ENCODE measurements at regions not wholly inside any gene's neighbourhood (a gene's known extent, or its start where the extent isn't known, plus 50 kb on each side); places are given as distances from the start of the nearest gene placed in this dataset.
"Not testable (repeated sequence)": the region's sequence is repeated elsewhere in the genome, so short reads cannot be mapped to it uniquely, and the experiment has no call there.

DNA sequence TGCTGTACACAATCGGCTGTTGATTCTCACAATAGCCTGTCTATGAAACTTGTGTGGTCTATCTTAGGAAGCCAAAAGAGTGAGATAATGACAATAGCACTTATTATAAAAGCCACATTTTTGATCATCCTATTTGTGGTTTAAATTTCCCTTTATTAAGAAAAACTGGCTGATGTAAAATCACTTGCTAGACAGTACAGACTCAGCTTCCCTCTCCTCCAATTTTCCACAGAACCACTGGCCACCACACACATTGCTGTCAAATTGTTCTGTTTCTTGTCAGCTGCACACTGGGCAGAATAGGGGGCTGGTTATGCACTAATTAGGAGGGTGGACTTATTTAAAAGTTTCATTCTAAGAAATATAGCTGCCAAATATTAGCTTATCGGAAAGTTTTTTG lies 425.9 kb downstream of the EPHA3 start:
- no peak for DNase-seq (ENCODE audit: low spot score)

DNA sequence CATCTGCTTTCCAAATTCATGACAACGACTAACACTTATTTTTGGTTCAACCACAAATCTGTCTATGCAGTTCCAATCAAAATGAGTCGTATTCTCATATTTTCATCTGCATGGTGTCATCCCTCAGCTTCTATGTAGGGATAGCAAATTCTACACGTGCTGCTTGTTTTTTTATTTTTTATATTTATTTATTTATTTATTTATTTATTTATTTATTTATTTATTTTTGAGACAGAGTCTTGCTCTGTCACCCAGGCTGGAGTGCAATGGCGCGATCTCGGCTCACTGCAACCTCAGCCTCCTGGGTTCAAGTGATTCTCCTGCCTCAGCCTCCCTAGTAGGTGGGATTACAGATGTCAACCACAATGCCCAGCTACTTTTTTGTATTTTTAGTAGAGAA lies 447.2 kb downstream of the EPHA3 start:
- not testable (repeated sequence) for DNase-seq (ENCODE audit: low spot score)

DNA sequence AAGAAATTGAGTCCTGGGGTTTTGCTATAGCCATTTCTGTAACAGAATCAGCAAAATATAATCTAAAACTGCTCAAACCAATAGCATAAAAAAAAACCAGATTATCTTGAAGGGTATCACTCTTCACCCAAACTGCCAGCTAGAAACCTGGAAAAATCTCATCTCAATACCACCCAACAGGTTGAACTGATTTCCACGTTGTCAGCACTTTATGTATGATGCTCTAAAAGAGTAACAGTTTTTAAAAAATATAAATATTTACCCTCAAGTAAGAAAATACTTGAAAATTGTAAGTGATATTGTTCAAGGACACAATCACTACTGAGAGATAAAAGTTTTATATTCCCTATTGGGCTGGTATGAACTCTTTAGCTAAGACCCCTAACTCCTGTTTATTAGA lies 451.3 kb downstream of the EPHA3 start:
- DNase-seq (ENCODE audit: low spot score), result no peak

DNA sequence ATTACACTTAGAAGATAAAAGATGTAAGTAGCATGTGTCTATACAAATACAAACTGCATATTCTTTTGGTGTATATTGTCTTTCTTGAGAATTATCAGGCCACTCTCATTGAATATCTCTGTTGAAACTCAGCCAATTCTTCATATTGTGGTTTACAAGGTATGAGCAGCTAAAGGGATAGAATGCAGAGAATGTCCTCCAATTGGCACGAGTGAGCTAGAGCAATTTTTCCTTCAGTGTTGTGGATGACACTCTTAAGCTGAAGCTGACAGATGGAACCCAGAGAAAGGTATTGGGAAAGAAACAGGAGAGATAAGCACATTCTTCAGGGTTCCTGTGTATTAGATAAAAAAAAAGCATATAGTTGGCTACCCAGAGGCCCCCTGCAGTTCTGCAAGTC lies 453.1 kb downstream of the EPHA3 start:
- DNase-seq (ENCODE audit: low spot score), result no peak

DNA sequence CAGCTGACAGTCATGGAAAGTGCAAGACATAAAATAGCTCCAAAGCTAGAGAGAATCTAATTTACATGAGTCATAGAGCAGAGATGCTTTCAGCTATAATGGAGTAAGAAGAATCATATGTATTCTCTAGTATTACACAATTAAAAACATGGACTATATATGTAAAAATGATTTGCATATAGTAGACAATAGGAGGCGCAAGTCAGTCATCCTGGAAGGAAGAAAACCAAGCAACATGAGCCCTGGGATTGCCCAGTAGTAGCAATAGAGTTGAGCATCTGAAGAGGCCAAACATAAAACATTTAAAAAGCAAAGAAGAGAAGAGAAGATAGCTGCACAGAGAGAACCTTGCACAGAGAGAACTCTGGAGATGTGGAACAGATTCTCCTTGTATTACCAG lies 455.0 kb downstream of the EPHA3 start:
- no peak for DNase-seq (ENCODE audit: low spot score)

DNA sequence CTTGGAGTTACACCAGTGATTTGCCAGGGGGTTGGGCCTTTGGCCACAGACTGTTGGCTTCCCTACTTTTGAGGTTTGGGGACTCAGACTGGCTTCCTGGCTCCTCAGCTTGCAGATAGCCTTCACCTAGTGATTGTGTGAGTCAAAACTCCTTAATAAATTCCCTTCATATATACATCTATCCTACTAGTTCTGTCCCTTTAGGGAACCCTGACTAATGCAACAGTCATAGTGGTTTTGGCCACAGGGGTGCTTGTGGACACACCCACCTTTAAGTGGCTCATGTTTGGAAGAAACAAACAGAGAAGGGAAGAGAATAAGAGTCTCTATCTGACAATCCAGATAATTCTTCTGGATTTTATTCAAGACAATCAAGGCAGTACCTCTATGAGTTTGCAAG lies 457.7 kb downstream of the EPHA3 start:
- DNase-seq (ENCODE audit: low spot score), result no peak

DNA sequence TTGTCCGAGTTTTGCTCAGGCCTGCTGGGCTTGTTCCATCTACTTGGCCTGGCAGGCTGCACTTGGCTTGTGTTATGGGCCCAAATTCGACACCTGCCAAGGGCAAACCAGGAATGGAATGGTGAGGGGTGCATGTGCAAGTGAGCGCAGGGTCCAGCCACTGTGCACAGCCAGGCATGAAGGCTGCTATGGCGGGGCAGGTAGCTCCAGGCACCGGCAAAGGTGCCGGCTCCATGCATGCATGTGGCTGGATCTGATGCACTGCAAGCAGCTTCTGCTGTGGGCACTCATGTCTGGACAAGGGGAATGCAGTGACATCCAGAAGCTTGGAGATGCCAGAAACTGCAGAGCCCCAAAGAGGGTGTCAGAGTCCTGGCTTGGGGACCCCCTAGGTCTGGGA lies 463.0 kb downstream of the EPHA3 start:
- no peak for DNase-seq (ENCODE audit: low spot score)

DNA sequence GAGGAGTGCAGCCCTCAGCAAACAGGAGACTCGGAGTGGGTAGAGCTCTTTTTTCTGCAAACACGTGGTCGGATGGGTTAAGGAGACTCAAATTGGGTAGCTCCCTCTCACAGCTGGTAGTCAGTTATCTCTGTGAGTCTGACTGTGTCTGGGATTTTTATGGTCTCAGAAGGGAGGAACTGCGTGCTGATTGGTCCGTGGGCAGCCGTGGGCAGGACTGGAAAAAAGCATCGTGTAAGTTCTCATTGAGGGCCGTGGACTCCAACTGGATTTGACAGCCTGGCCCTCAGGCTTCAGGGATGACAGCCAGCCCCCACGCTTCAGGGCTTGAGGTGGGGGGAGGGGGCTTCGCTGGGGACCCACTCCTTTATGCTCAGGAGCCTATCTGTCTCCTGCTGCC lies 463.9 kb downstream of the EPHA3 start:
- no peak for DNase-seq (ENCODE audit: low spot score)

DNA sequence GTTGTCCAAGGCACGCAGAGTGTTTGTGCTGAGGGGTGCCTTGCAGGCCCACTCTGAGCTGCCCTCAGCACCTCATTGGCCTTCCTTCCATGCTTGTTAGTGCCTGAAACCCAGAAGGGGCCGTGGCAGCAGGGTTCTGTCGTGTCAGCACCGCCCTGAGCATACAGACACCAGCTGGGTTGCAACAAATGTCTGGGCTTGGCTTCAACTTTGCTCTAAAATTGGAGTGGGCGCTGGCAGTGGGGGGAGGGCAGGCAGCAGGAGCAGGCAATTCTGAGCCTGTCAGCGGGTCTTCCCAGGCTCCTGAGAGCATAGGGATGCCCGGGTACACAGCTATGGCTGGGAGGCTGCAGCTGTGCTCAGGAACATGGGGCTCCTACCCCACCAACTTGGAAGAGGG lies 464.3 kb downstream of the EPHA3 start:
- no peak for DNase-seq (ENCODE audit: low spot score)

DNA sequence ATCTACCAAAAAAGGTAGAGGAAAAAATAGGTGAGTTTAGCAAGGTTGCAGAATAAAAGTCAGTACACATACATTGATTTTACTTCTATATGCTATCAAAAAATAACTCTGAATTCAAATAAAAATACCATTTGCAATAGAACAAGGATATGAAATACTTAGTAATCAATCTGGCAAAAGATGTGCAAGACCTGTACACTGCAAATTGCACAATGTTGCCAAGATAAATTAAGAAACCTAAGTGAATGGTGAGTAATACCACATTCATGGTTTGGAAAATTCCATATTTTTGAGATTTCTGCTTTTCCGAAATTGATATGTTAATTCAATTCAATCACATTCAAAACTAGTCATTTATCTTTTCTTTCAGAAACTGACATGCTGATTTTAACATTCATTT lies 464.8 kb downstream of the EPHA3 start:
- no peak for DNase-seq (ENCODE audit: low spot score)

DNA sequence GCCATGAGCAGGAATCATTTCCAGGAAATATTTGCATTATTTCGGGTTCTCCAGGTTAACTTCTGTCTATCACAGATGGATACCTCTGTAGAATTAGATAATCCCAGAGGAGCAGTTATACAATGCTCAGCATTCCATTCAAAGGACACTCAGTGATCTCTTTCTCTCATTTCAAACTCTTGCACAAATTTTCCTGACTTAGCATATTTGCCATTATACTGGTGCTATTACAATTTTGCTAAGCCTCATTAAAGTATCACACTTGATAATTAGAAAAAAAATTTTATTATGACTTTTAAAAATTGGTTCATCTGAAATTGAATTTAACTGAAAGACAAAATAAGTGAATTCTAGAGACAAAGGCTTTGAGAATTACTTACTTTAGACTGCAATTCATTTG lies 469.0 kb downstream of the EPHA3 start:
- no peak for DNase-seq (ENCODE audit: low spot score)

DNA sequence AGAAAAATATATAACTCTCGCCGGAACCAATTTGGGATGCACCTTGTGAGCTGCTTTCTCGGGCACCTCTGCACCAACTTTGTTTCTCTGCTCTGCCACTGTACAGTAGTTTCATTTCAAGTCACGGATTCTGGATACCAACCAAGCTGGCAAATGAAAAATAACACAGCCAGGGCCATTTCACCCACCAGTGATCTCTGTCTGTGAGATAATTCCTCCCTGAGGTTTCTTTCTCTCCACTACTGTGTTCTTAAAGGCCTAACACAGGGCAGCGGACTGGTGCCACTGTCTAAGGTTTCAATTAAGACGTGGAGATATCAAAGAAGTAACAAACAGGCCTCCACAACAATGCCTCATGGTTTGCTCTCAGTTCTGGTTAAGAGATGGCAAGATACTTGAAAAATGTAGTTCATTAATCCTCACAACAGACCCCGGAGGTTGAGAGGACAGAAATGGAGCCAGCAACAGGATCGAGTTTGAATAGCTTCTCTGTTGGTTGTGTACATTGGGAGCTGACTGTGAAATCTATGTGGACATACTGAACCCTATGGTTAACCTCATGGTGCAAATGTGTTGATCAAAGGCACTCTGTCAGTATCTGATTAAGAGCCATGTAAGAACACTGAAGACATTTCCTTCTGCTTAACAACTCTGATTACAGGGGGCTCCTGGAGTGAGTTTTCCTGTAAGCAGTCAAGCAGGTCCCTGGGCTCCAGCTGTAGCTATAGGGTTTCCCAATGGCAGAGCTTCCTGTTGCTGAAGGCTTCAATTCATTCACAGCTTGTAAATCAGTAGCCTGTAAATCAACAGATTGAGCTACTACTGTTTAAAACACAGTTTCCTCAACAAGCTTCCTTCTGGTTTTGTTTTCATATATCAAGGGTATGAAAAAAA lies 470.5 kb downstream of the EPHA3 start:
- no peak for DNase-seq (ENCODE audit: low spot score)

DNA sequence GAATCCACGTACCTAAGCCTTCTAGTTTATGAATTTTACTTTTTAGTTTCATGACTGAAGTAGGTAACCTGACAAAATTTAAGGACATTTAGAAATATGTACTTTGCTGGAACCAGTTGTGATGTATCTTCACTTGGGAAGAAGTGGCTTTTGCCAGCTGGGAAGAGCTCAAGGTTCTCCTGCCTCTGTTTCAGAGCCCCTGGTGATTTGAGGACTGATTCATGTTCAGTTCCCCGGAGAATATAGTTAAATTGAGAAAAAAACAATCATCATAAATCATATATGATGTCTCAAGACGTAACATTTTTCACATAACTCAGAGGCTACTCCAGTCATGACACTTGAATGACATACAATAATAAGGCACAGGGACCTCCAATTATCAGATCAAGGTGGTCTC lies 473.4 kb downstream of the EPHA3 start:
- no peak for DNase-seq (ENCODE audit: low spot score)

DNA sequence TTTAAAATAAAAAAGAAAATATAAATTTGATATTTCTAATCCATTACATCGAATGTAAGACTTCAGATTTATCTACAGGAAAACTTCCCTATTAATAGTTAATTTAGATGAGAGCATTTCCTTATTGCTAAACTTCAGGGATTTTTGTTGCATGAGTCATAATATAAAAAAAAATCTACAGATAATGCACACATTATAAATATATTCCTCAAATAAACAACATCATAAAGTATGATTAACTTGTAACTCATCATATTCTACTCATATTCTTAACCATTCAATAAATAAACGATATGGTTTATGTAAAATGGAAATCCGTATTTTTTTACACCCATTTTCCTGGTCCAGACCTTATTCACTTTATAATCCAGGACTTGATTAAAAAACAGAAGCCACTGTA lies 477.0 kb downstream of the EPHA3 start:
- no peak for DNase-seq (ENCODE audit: low spot score)

DNA sequence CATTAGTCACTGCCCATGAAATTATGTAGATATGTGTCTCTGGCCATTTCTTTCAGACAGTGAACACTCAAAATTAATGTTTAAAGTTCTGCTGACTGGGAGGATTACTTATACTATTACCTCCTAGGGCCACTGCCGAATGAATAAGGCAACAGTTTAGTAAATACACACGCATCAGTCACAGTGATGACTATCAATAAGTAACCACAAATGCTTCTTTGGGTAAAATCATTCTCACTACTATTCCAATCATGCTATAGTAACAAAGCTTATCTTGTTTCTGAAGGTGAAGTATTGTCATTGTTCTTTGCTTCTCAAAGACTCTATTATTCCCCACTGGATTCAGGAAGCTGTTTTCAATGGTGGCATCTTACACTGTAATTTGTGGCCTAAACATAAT lies 478.8 kb downstream of the EPHA3 start:
- DNase-seq (ENCODE audit: low spot score), result no peak

DNA sequence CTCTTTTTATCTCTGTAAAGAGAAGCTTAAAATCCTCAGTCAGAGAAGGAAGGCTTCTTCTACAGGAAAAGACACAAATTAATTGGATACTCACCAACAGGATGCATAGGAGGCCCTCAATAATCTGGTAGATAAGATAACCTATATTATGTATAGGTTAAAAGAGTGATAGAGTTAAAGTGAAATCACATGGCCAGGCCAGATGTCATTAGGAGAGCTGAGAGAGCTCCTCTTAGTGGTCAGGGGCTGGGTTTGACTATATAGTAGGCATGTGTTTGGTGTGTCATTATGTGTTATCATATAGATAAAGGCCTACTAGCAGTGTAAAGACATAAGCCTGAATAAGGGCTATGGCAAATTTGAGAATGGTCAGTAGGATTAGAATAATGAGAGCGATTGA lies 479.3 kb downstream of the EPHA3 start:
- DNase-seq (ENCODE audit: low spot score), result no peak

DNA sequence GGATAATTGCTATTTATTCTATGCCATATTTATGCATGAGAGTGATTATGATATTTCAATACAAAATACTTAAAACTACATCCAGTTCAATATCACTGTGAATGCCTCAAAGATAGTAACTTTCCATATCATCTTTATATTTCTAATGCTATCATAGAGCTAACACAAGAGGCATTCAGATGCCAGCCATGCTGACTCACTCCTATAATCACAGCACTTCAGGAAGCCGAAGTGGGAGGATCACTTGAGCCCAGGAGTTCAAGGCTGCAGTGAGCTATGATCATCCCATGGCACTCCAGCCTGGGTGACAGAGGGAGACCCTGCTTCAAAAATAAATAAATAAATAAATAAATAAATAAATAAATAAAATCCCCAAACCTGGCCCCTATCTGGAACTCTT lies 498.7 kb downstream of the EPHA3 start:
- DNase-seq (ENCODE audit: low spot score), result no peak

DNA sequence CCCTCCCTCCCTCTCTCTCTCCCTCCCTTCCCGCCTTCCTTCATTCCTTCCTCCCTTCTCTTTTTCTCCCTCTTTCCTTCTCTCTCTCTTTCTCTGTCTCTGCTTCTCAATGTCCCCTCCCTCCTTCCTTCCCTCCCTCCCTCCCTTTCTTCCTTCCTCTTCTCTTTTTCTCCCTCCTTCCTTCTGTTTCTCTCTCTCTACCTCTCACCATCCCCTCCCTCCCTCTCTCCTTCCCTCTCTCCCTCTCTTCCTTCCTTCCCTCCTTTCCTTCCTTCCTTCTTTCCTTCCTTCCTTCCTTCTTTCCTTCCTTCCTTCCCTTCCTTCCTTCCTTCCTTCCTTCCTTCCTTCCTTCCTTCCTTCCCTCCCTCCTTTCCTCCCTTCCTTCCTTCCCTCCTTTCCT lies 504.6 kb downstream of the EPHA3 start:
- DNase-seq (ENCODE audit: low spot score), result no peak

DNA sequence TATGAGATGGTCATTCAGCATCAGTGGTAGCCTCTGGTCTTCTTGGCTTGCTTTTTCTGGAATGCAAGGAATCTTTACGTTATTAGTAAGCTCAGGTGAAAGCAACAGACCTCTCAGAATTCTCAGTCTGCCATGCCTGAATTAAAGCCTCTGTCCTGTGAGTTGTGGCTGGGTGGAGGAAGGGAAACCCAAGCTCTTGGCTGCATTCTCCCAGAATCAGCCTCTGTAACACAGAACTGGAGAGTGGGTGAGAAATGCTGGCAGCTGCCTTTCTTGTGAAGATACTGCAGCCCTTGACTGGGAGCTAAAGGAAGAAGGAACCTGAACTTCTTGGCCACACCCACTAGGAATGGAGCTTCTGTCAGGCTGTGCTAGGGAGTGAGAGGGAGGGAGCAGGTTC lies 505.8 kb downstream of the EPHA3 start:
- DNase-seq (ENCODE audit: low spot score), result no peak

DNA sequence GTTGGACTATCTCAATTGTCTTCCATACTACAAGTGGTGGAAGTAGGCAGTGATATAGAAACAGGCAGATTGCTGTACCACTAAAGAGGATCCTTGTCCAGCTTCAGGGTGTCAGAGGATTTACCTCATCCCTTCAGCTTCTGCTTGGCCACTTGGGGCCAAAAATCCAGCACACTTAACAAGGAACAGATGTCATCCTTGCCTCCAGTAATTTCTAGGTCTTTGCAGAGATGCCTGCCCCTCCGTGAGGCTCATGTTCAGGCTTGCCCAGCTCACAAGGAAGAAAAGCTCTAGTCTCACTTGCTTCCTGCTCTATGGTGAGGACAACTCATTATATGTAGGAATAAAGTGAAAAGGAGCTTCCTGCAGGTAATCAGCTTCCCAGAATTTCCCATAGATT lies 510.3 kb downstream of the EPHA3 start:
- no peak for DNase-seq (ENCODE audit: low spot score)

DNA sequence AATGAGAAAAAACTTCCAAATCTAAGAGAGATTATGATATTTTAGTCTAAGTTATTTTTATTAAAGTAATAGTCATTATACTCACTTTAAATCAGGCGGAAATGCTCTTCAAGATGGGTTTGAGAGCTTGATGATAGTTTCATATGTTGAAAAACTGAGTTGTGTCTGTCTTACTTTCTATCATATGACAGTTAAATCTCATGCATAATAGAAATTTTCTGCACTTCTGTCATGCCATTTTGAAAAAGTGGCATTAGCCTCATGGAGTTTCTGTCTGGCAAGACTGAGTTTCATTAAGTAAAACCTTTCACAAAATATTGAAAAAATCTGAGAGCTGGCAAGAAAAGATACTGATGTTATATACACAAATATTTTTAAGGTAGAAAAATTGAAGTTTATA lies 511.8 kb downstream of the EPHA3 start:
- DNase-seq (ENCODE audit: low spot score), result no peak

DNA sequence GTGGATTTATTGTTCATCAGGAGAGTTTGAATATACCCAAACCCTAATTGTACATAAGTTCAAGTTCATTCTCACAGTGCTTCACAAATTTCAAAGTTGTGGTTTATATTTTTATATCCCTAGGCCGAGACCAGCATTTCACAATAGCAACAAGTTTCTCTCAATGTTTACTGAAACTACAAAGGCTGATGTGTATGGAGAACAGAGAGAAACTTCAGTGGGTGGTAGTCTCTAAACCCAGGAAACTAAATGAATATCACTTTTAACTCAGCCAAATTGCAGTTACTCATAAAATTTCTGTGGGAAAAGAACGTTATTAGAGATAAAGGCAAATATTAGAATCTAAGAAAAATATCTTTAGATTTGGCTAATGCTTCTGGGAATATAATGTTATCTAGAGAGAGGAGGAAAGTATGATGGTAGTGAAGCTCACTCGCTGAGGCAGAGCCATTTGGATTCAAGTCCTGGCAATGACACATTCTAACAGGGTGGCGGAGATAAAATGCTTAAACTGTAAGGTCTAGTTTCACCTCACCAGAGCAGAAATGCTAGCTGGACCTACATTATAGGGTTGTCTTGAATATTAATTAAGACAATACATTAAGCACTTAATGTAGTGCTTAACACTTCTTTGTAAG lies 514.8 kb downstream of the EPHA3 start:
- DNase-seq (ENCODE audit: low spot score), result no peak

DNA sequence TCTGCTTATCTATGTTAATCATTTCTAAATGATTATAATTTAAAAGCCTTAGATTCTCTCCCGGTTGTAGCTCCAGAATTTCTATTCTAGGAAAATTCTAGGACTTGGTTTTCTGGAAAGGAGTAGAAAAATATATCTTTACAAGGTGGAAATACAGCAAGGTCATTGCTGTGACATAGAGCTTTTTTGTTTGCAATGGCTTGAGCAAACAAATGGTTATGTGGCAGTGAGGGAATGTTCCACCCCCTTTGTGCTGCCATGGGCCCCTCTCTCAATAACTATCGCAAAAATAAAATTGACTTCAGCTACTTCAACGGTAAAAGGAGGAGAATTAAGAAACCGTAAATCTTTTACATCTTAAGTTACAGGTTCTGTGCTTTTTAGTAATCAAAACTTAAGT lies 517.1 kb downstream of the EPHA3 start:
- DNase-seq (ENCODE audit: low spot score), result no peak

DNA sequence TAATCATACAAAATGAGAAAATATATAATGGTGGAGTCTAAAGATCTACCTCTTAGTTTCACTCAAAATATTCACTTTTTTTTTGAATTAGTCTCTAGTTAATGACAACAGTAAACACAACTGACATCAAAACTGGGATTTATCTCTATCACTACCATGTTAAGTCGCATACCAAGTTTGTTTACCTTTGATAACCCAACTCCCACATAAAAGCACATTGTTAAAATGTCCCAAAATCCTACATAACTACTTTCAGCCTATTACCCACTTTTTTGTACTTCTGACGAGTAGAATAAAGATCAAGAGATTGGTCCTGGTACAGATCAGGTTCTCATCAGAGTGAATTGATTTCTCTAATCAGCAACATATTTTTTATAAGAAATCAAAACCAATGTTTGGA lies 518.5 kb downstream of the EPHA3 start:
- DNase-seq (ENCODE audit: low spot score), result no peak

Data from left forelimb (tissue), 1 donor.